ENCODE measurements at regions not wholly inside any gene's neighbourhood (a gene's known extent, or its start where the extent isn't known, plus 50 kb on each side); places are given as distances from the start of the nearest gene placed in this dataset.
"Not testable (repeated sequence)": the region's sequence is repeated elsewhere in the genome, so short reads cannot be mapped to it uniquely, and the experiment has no call there.

DNA sequence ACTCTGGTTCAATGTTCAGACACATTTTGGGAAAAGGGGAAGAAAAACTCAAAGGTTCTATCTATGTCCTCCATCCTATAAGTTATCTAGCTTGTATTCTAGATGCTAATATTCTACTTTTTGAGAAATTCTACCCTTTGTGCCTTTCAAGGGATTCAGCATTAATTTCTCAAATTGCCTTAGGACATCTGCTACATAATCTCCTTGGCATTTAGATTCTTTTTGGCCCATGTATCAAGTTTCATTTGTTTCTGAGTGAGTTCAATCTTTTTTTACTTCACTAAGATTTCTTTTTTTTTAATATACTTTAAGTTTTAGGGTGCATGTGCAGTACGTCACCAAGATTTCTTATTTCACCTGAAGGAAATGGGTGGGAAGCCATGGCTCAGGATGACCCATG lies 232.7 kb upstream of the TENT5A start:
- intact Hi-C loops (cut with DNase I, micrococcal nuclease) = no loop called here
- DNase-seq (no peak), ATAC-seq (no peak)

GRCh38 chr6:81984599-81984998 lies 232.1 kb upstream of the TENT5A start:
- intact Hi-C loops (cut with DNase I, micrococcal nuclease) = no loop called here
- DNase-seq (no peak), ATAC-seq (no peak)

GRCh38 chr6:81981812-81982211 lies 229.3 kb upstream of the TENT5A start:
- intact Hi-C loops (cut with DNase I, micrococcal nuclease) = no loop called here
- ATAC-seq = no peak
- DNase-seq = no peak

DNA sequence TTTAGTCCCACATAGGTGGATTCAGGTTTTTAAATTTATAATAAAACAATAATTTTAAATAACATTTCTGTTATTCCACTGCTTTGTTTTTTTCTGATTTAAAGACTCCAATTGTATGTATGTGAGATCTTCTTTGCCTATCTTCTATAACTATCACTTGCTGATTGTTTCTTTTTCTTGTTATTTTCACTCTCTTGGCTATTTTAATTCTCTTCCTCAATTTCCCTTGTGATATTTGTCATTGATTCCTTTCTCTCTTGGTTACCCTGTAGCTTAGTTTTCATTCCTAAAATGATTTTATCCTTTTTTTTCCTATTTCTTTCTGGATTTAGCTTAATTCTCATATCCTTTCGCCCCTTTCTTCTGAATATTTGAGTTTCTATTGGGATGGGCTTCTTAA lies 227.3 kb upstream of the TENT5A start:
- no peak for ATAC-seq
- intact Hi-C loops (cut with DNase I, micrococcal nuclease) = no loop called here

DNA sequence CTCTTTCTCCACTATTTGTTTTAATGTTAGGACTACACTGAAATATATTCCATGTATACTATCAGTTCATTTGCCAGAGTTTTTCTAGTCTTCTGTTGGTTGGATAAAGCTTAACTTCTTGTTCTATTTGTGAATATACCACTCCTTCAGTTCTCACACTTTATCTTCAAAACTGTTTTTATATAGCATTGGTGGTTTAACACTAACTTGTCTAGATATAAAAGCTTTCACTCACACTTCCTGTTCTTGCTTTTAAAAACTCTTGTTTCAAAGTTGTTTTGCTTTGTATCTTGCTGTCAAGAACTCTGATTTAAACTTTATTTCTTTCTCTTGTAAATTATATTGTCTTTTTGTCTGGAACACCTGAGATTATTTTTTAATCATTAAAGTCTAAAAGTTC lies 226.8 kb upstream of the TENT5A start:
- DNase-seq = no peak
- no peak for ATAC-seq
- intact Hi-C loops (cut with DNase I, micrococcal nuclease) = no loop called here

More for the DNA sequence above, 227.3 kb upstream of the TENT5A start:
- no peak for DNase-seq

DNA sequence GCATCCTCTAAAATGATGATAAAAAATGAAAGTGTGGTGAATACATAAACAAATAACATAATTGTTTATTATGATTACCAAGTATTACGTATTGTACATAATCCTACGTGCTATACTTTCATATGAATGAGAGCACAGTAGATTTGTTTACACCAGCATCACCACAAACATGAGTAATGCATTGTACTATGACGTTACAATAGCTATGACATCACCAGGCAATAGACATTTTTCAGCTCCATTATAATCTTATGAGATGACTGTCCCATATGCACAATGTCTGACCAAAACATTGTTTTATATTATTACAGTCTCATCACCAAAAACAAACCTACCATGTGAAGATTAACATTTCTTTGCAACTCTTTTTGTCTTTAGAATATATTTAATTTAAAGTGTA lies 225.7 kb upstream of the TENT5A start:
- intact Hi-C loops (cut with DNase I, micrococcal nuclease) = no loop called here

GRCh38 chr6:81977486-81977885 lies 225.0 kb upstream of the TENT5A start:
- no peak for DNase-seq
- intact Hi-C loops (cut with DNase I, micrococcal nuclease) = no loop called here
- no peak for ATAC-seq

More for the DNA sequence above, 225.7 kb upstream of the TENT5A start:
- no peak for ATAC-seq
- no peak for DNase-seq

DNA sequence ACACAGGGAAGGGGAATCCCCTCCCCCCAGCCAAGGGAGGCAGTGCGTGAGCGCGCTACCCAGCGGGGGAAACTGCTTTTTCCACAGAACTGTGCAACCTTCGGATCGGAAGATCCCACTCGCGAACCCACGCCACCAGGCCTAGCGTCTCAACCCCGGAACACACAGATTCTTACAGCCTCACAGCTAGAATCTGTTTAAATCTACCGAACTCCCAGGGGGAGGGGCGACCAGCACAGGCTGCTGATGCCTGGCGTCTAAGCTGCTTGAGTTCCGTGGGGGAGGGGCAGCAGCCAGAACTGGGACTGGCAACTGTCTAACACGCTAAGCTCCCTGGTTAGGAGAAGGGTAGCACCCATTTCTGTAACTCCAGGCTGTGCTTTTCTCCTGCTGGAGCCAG lies 217.3 kb upstream of the TENT5A start:
- intact Hi-C loops (cut with DNase I, micrococcal nuclease) = no loop called here
- ATAC-seq (no peak), DNase-seq (no peak)

GRCh38 chr6:81969011-81969410 lies 216.5 kb upstream of the TENT5A start:
- intact Hi-C loops (cut with DNase I, micrococcal nuclease) = no loop called here
- ATAC-seq (no peak), DNase-seq (no peak)

DNA sequence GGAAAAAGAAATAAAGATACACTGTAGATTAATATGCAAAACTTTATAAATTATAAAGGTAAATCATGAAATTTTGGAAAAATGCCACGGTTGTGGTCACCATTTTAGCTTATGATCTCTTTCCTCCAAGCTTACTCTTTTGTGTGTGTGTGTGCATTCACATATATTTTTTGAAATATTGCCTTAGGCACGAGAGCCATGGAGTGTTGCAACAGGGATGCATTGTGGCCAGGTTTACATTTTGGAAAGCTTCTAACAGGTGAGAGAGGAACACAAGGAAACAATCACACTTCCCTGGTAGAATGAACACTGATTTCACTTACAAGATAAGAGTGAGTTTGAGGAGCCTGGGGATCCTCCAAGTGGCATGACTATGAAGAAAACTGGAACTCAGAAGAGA lies 214.5 kb upstream of the TENT5A start:
- no peak for ATAC-seq
- intact Hi-C loops (cut with DNase I, micrococcal nuclease) = no loop called here
- no peak for DNase-seq

DNA sequence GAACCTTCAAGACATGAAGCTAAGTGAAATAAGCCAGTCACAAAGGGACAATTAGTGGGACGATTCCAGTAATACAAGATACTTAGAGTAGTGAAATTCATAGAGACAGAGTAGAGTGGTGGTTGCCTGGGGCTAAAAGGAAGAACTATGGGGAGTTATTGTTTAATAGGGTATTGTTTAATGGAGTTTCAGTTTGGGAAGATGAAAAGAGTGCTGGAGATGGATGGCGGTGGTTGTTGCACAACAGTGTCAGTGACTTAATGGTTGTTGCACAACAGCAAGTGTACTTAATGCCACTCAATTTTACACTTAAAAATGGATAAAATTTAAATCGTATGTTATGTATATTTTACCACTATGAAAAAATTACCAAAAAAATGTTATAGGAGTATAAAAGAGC lies 209.7 kb upstream of the TENT5A start:
- DNase-seq (no peak), ATAC-seq (no peak)
- intact Hi-C loops (cut with DNase I, micrococcal nuclease) = no loop called here

GRCh38 chr6:81950877-81951276 lies 198.4 kb upstream of the TENT5A start:
- intact Hi-C loops (cut with DNase I, micrococcal nuclease) = no loop called here
- no peak for ATAC-seq
- DNase-seq = no peak

GRCh38 chr6:81948861-81949260 lies 196.4 kb upstream of the TENT5A start:
- ATAC-seq (no peak), DNase-seq (no peak)
- intact Hi-C loops (cut with DNase I, micrococcal nuclease) = no loop called here

- ATAC-seq; intact Hi-C loops (cut with DNase I, micrococcal nuclease); DNase-seq: not testable (repeated sequence)
Observed at GRCh38 chr6:81948196-81948595, 195.7 kb upstream of the TENT5A start.

- ATAC-seq = no peak
- intact Hi-C loops (cut with DNase I, micrococcal nuclease) = no loop called here
- DNase-seq = no peak
Observed at GRCh38 chr6:81944661-81945060, 192.2 kb upstream of the TENT5A start.

DNA sequence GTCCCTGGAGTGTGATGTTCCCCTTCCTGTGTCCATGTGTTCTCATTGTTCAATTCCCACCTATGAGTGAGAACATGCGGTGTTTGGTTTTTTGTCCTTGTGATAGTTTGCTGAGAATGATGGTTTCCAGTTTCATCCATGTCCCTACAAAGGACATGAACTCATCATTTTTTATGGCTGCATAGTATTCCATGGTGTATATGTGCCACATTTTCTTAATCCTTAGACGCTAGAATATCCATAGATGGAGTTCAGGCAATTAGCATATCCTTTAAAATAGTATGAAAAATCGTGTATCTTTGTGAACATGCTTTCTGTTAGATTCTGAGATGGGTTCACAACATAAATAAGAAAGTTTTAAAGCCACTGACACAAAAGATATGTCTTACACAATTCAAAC lies 190.4 kb upstream of the TENT5A start:
- intact Hi-C loops (cut with DNase I, micrococcal nuclease); ATAC-seq; DNase-seq: not testable (repeated sequence)

DNA sequence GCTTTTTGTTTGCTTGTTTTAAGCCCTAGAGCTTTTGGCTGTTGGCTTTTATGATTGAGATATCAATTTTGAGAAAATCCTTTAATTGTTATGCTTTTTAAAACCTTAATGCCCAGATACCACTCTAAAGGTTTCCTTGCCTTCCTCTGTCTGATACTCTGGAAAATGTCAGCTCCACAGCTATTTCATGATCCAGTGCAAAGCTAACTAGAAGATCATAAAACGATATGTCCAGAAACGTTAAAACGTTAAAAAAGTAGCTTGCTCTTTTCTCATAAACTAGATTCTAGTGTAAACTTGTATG lies 189.5 kb upstream of the TENT5A start:
- DNase-seq = no peak
- intact Hi-C loops (cut with DNase I, micrococcal nuclease) = no loop called here
- ATAC-seq = no peak

DNA sequence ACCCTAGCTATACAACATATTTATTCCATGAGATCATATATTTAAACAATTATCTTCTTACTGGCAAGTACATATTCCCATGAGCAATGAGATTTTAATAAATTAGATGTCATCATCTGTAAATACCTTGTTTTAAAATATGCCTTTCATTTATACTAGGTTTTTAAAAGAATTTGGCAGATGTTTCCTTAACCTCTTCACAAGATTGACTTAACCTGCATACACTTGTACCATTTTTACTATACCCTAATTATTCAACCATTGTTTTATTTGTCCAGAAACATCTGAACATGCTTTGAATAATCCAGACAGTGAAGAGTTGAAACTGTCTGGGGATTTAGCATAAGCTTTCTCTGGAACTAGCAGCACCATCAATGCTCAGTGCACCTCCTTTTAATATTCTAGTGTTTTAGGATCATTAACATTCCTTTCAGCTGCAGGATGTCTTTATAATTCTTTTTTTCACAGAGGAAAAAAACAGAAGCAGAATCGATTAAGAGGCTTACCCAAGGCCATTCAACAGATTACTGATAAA lies 188.0 kb upstream of the TENT5A start:
- DNase-seq (no peak), ATAC-seq (no peak)
- intact Hi-C loops (cut with DNase I, micrococcal nuclease) = no loop called here

- intact Hi-C loops (cut with DNase I, micrococcal nuclease) = no loop called here
- ATAC-seq (no peak), DNase-seq (no peak)
Observed at GRCh38 chr6:81939766-81940165, 187.3 kb upstream of the TENT5A start.

GRCh38 chr6:81938991-81939732 lies 186.7 kb upstream of the TENT5A start:
- intact Hi-C loops (cut with DNase I, micrococcal nuclease) = no loop called here
- no peak for DNase-seq
- no peak for ATAC-seq

Measured in left colon (tissue), 2 donors.